ENCODE measurements at regions not wholly inside any gene's neighbourhood (a gene's known extent, or its start where the extent isn't known, plus 50 kb on each side); places are given as distances from the start of the nearest gene placed in this dataset.

- TF ChIP-seq HNF1B (CRISPR knock-in tag; IDR thresholded peaks at IDR 0.05) (no peak), ZNF713 (CRISPR knock-in tag; IDR thresholded peaks at IDR 0.05) (no peak), POLR2A (IDR thresholded peaks at IDR 0.05; ENCODE audit: insufficient read depth in 1 of 2, low read depth in 2 of 2, low read length in 2 of 2) (no peak), DPF2 (CRISPR knock-in tag; IDR thresholded peaks at IDR 0.05; ENCODE audit: borderline replicate concordance, low read depth) (no peak), ARHGAP35 (CRISPR knock-in tag; IDR thresholded peaks at IDR 0.05; ENCODE audit: borderline replicate concordance) (no peak), KLF9 (CRISPR knock-in tag; IDR thresholded peaks at IDR 0.05; ENCODE audit: low read depth) (no peak), RFX3 (CRISPR knock-in tag; IDR thresholded peaks at IDR 0.05) (no peak), KDM6A (CRISPR knock-in tag; IDR thresholded peaks at IDR 0.05; ENCODE audit: low read depth) (no peak), ONECUT2 (CRISPR knock-in tag; IDR thresholded peaks at IDR 0.05) (no peak)
These were observed 295.2 kb downstream of the GJA1 start for GRCh38 chr6:121730616-121731015.
